PC-9 (cell line): ENCODE measurements at regions not wholly inside any gene's neighbourhood (a gene's known extent, or its start where the extent isn't known, plus 50 kb on each side); places are given as distances from the start of the nearest gene placed in this dataset.

Experiments
- CTCF ChIP-seq: fragments of 200-600 bp; sonication (generic); conservative IDR thresholded peaks from 2 replicates; pipeline ENCODE4 v1.6.1; 2017; ENCODE audit warnings: mixed run types, antibody characterized with exemption, mild to moderate bottlenecking, moderate library complexity
- EZH2 ChIP-seq: fragments of 200-600 bp; sonication (generic); IDR thresholded peaks from 2 replicates; pipeline ENCODE4 v1.8.0; 2017; ENCODE audit warnings: antibody characterized with exemption, low read depth

GRCh38 chr5:39943811-39944210 is 519.0 kb upstream of the DAB2 start:
- no peak for TF ChIP-seq EZH2
- TF ChIP-seq CTCF = no peak
